Brain microvascular endothelial cell (primary cell): ENCODE measurements at regions not wholly inside any gene's neighbourhood (a gene's known extent, or its start where the extent isn't known, plus 50 kb on each side); places are given as distances from the start of the nearest gene placed in this dataset.

ENCODE experiments used
- DNase-seq: peaks from one replicate; pipeline ENCODE4 v3.0.0-alpha.2; 2020
- H3K27ac ChIP-seq: fragments of 250-450 bp; sonication (Bioruptor Pico); 2 replicates; pipeline ENCODE4 v1.5.1; 2020; ENCODE audit warnings: mild to moderate bottlenecking, moderate library complexity
- H3K27me3 ChIP-seq: fragments of 250-450 bp; sonication (Bioruptor Pico); replicated peaks from 2 replicates; pipeline ENCODE4 v1.5.1; 2020; ENCODE audit warnings: mild to moderate bottlenecking
- H3K36me3 ChIP-seq: fragments of 250-450 bp; sonication (Bioruptor Pico); replicated peaks from 2 replicates; pipeline ENCODE4 v1.5.1; 2020; ENCODE audit warnings: mild to moderate bottlenecking
- H3K4me3 ChIP-seq: 2 replicates; pipeline ENCODE4 v1.5.1; 2011; ENCODE audit warnings: low read depth, mild to moderate bottlenecking, control low read depth, low read length, moderate library complexity
- CTCF ChIP-seq: IDR thresholded peaks from 2 replicates; pipeline ENCODE4 v1.5.1; 2011; ENCODE audit warnings: low read depth, mild to moderate bottlenecking, moderate library complexity, low read length, control low read depth, inconsistent platforms; ENCODE audit errors: missing control alignments
- in situ Hi-C: cut with HindIII; loops from 2 replicates; pipeline ENCODE4 v1.10.0; 2017; ENCODE audit warnings: low sequenced_read_pairs, low pct_ligation_motif_present

GRCh38 chr1:95431235-95431634, 197.2 kb downstream of the RWDD3 start:
- Histone ChIP-seq H3K4me3 (no peak overlapping the region), H3K27ac (no peak overlapping the region), H3K27me3 (no peaks in the 10 kb centered on the region), H3K36me3 (no peaks in the 10 kb centered on the region)
- DNase-seq = no peak
- in situ Hi-C loops = no loop called here
- TF ChIP-seq CTCF = no peak

GRCh38 chr1:95435611-95436010, 201.6 kb downstream of the RWDD3 start:
- Histone ChIP-seq H3K27me3 (no peaks in the 10 kb centered on the region), H3K4me3 (no peak overlapping the region), H3K27ac (no peak overlapping the region), H3K36me3 (no peaks in the 10 kb centered on the region)
- no peak for DNase-seq
- in situ Hi-C loops = no loop called here
- no peak for TF ChIP-seq CTCF

- Histone ChIP-seq H3K36me3 (no peaks in the 10 kb centered on the region), H3K27ac (no peak overlapping the region), H3K27me3 (no peaks in the 10 kb centered on the region), H3K4me3 (no peak overlapping the region)
- no peak for TF ChIP-seq CTCF
- in situ Hi-C loops = no loop called here
- DNase-seq = no peak
These were observed 203.0 kb downstream of the RWDD3 start for GRCh38 chr1:95437011-95437410.

GRCh38 chr1:95437781-95438180, 203.8 kb downstream of the RWDD3 start:
- no peak for DNase-seq
- in situ Hi-C loops = no loop called here
- no peak for TF ChIP-seq CTCF
- H3K27me3 ChIP-seq = no peaks in the 10 kb centered on the region
- H3K36me3 ChIP-seq = no peaks in the 10 kb centered on the region
- no peak overlapping the region for H3K27ac ChIP-seq
- no peak overlapping the region for H3K4me3 ChIP-seq

- no peak for DNase-seq
- H3K4me3 ChIP-seq = no peak overlapping the region
- no peak for TF ChIP-seq CTCF
- no peaks in the 10 kb centered on the region for H3K27me3 ChIP-seq
- in situ Hi-C loops = no loop called here
- no peaks in the 10 kb centered on the region for H3K36me3 ChIP-seq
- H3K27ac ChIP-seq = no peak overlapping the region
These were observed 204.4 kb downstream of the RWDD3 start for GRCh38 chr1:95438218-95438948.

- no peaks in the 10 kb centered on the region for H3K27me3 ChIP-seq
- no peak overlapping the region for H3K27ac ChIP-seq
- no peak overlapping the region for H3K4me3 ChIP-seq
- H3K36me3 ChIP-seq = no peaks in the 10 kb centered on the region
- TF ChIP-seq CTCF = no peak
- in situ Hi-C loops = no loop called here
- no peak for DNase-seq
These were observed 206.5 kb downstream of the RWDD3 start for GRCh38 chr1:95440511-95440910.
